GM23338 (cell line): ENCODE measurements at regions not wholly inside any gene's neighbourhood (a gene's known extent, or its start where the extent isn't known, plus 50 kb on each side); places are given as distances from the start of the nearest gene placed in this dataset.

Experiments used
- CREB1 ChIP-seq: fragments of 250-450 bp; sonication (Bioruptor Pico); IDR thresholded peaks from 2 replicates; pipeline ENCODE4 v1.5.0; 2020; ENCODE audit warnings: low read depth, mild to moderate bottlenecking, moderate library complexity
- CTCF ChIP-seq, 2 experiments: fragments of 200-600 bp in 1 of 2; sonication (generic) in 1 of 2; conservative IDR thresholded peaks; 2 replicates each; pipeline versions ENCODE4 v1.5.1 to v1.6.1; 2016 to 2017; ENCODE audit warnings: antibody characterized with exemption in 2 of 2, low read depth in 2 of 2, mild to moderate bottlenecking in 2 of 2, moderate library complexity in 1 of 2
- ETS1 ChIP-seq: IDR thresholded peaks from 2 replicates; pipeline ENCODE4 v1.6.1; 2016; ENCODE audit warnings: antibody characterized with exemption
- EZH2 ChIP-seq: fragments of 200-600 bp; sonication (generic); IDR thresholded peaks from one replicate; pipeline ENCODE4 v1.8.0; 2017; ENCODE audit warnings: antibody characterized with exemption, mild to moderate bottlenecking, low read depth; ENCODE audit not compliant: unreplicated experiment
- EZH2phosphoT487 ChIP-seq: fragments of 200-600 bp; sonication (generic); IDR thresholded peaks from one replicate; pipeline ENCODE4 v1.8.1; 2018; ENCODE audit warnings: antibody characterized with exemption; ENCODE audit not compliant: unreplicated experiment
- JUNB ChIP-seq: IDR thresholded peaks from one replicate; pipeline ENCODE4 v1.6.1; 2016; ENCODE audit warnings: antibody characterized with exemption; ENCODE audit not compliant: unreplicated experiment
- POLR2AphosphoS5 ChIP-seq: IDR thresholded peaks from 2 replicates; pipeline ENCODE4 v1.6.1; 2016; ENCODE audit warnings: antibody characterized with exemption, low read depth
- REST ChIP-seq: IDR thresholded peaks from one replicate; pipeline ENCODE4 v1.6.1; 2018; ENCODE audit warnings: antibody characterized with exemption; ENCODE audit not compliant: unreplicated experiment
- STAT1 ChIP-seq: IDR thresholded peaks from one replicate; pipeline ENCODE4 v1.6.1; 2016; ENCODE audit warnings: antibody characterized with exemption; ENCODE audit not compliant: unreplicated experiment
- ZNF462 ChIP-seq: fragments of 250-450 bp; sonication (Bioruptor Pico); IDR thresholded peaks from 2 replicates; pipeline ENCODE4 v1.5.0; 2020; ENCODE audit warnings: mild to moderate bottlenecking, moderate library complexity

GRCh38 chr7:10507032-10507431 is 466.6 kb upstream of the PHF14 start:
- TF ChIP-seq CTCF (conservative IDR thresholded peaks at IDR 0.05; ENCODE audit: low read depth in 2 of 2) (no peak), REST (no peak), ETS1 (no peak), EZH2 (no peak), ZNF462 (CRISPR knock-in tag) (no peak), STAT1 (no peak), JUNB (no peak), POLR2AphosphoS5 (no peak), EZH2phosphoT487 (no peak), CREB1 (no peak)
